Subcutaneous abdominal adipose tissue (tissue), 5 donors: ENCODE measurements at regions not wholly inside any gene's neighbourhood (a gene's known extent, or its start where the extent isn't known, plus 50 kb on each side); places are given as distances from the start of the nearest gene placed in this dataset.

Experiments
- H3K27ac ChIP-seq: one replicate; pipeline ENCODE4 v1.7.0; 2013; ENCODE audit warnings: low read depth, mild to moderate bottlenecking, inconsistent platforms, low read length, moderate library complexity
- H3K27me3 ChIP-seq, 5 donors: one replicate each; pipeline ENCODE4 v1.7.0; 2013; ENCODE audit warnings: low read length in 5 of 5, inconsistent platforms in 1 of 5; ENCODE audit not compliant: control insufficient read depth in 5 of 5, insufficient read depth in 4 of 5
- H3K36me3 ChIP-seq, 5 donors: one replicate each; pipeline ENCODE4 v1.7.0; 2013; ENCODE audit warnings: low read length in 5 of 5; ENCODE audit not compliant: control insufficient read depth in 5 of 5, insufficient read depth in 5 of 5
- H3K4me1 ChIP-seq, 5 donors: one replicate each; pipeline ENCODE4 v1.7.0; 2013; ENCODE audit warnings: low read length in 5 of 5, mild to moderate bottlenecking in 3 of 5, moderate library complexity in 1 of 5; ENCODE audit not compliant: control insufficient read depth in 5 of 5, insufficient read depth in 5 of 5
- H3K4me3 ChIP-seq, 5 donors: one replicate each; pipeline ENCODE4 v1.7.0; 2013; ENCODE audit warnings: low read length in 5 of 5, low read depth in 1 of 5
- H3K9ac ChIP-seq, 5 donors: one replicate each; pipeline ENCODE4 v1.7.0; 2013; ENCODE audit warnings: low read length in 5 of 5, mild to moderate bottlenecking in 4 of 5, moderate library complexity in 3 of 5
- H3K9me3 ChIP-seq, 5 donors: one replicate each; pipeline ENCODE4 v1.7.0; 2013; ENCODE audit warnings: low read length in 5 of 5; ENCODE audit not compliant: control insufficient read depth in 5 of 5
- donor health status: healthy.
- donor health status: healthy.
- donor health status: healthy.
- donor health status: healthy.
- donor health status: healthy.

- Histone ChIP-seq H3K27me3 (no peaks in the 10 kb centered on the region), H3K36me3 (no peaks in the 10 kb centered on the region), H3K4me1 (peaks cover 0 to 4% (median 0%) of the 10 kb centered on the region in 5 donors), H3K9ac (no peak overlapping the region), H3K4me3 (no peak overlapping the region), H3K9me3 (no peaks in the 10 kb centered on the region), H3K27ac (no peak overlapping the region)
Observed at GRCh38 chr4:122044501-122044900, 92.6 kb upstream of the TRPC3 start.

GRCh38 chr4:122041312-122041711, 89.5 kb upstream of the TRPC3 start:
- Histone ChIP-seq H3K27me3 (no peaks in the 10 kb centered on the region), H3K9ac (no peak overlapping the region), H3K36me3 (no peaks in the 10 kb centered on the region), H3K4me3 (no peak overlapping the region), H3K9me3 (no peaks in the 10 kb centered on the region), H3K4me1 (peaks cover 0 to 4% (median 0%) of the 10 kb centered on the region in 5 donors), H3K27ac (no peak overlapping the region)

- no peaks in the 10 kb centered on the region for H3K36me3 ChIP-seq
- no peak overlapping the region for H3K9ac ChIP-seq
- H3K27me3 ChIP-seq: no peaks in the 10 kb centered on the region
- no peak overlapping the region for H3K4me3 ChIP-seq
- H3K9me3 ChIP-seq: no peaks in the 10 kb centered on the region
- H3K27ac ChIP-seq: no peak overlapping the region
- H3K4me1 ChIP-seq: no peaks in the 10 kb centered on the region
Observed at GRCh38 chr4:122038896-122039295, 87.0 kb upstream of the TRPC3 start.

- no peak overlapping the region for H3K9ac ChIP-seq
- no peak overlapping the region for H3K27ac ChIP-seq
- no peaks in the 10 kb centered on the region for H3K4me1 ChIP-seq
- no peaks in the 10 kb centered on the region for H3K9me3 ChIP-seq
- no peaks in the 10 kb centered on the region for H3K36me3 ChIP-seq
- no peaks in the 10 kb centered on the region for H3K27me3 ChIP-seq
- no peak overlapping the region for H3K4me3 ChIP-seq
Observed at GRCh38 chr4:122034619-122035018, 82.8 kb upstream of the TRPC3 start.

- H3K27me3 ChIP-seq: no peaks in the 10 kb centered on the region
- H3K36me3 ChIP-seq: no peaks in the 10 kb centered on the region
- no peak overlapping the region for H3K4me3 ChIP-seq
- no peak overlapping the region for H3K9ac ChIP-seq
- H3K4me1 ChIP-seq: no peaks in the 10 kb centered on the region
- no peaks in the 10 kb centered on the region for H3K9me3 ChIP-seq
- H3K27ac ChIP-seq: no peak overlapping the region
Observed at GRCh38 chr4:122027203-122027602, 75.3 kb upstream of the TRPC3 start.

GRCh38 chr4:122017296-122017695, 65.4 kb upstream of the TRPC3 start:
- Histone ChIP-seq H3K9ac (no peak overlapping the region), H3K27ac (no peak overlapping the region), H3K4me3 (no peak overlapping the region), H3K36me3 (no peaks in the 10 kb centered on the region), H3K4me1 (peaks cover 0 to 7% (median 5%) of the 10 kb centered on the region in 5 donors), H3K27me3 (no peaks in the 10 kb centered on the region), H3K9me3 (peaks cover 0 to 4% (median 0%) of the 10 kb centered on the region in 5 donors)

GRCh38 chr4:122015203-122015602, 63.3 kb upstream of the TRPC3 start:
- Histone ChIP-seq H3K9ac (no peak overlapping the region), H3K27me3 (peaks cover 0 to 3% (median 0%) of the 10 kb centered on the region in 5 donors), H3K4me1 (peaks cover 0 to 20% (median 7%) of the 10 kb centered on the region in 5 donors), H3K4me3 (no peak overlapping the region), H3K27ac (no peak overlapping the region), H3K9me3 (peaks cover 0 to 4% (median 0%) of the 10 kb centered on the region in 5 donors), H3K36me3 (no peaks in the 10 kb centered on the region)

- Histone ChIP-seq H3K4me1 (peaks cover 0 to 26% (median 7%) of the 10 kb centered on the region in 5 donors), H3K9me3 (no peaks in the 10 kb centered on the region), H3K36me3 (no peaks in the 10 kb centered on the region), H3K27me3 (peaks cover 0 to 3% (median 0%) of the 10 kb centered on the region in 5 donors), H3K4me3 (no peak overlapping the region), H3K27ac (no peak overlapping the region), H3K9ac (no peak overlapping the region)
Observed at GRCh38 chr4:122012735-122013134, 60.9 kb upstream of the TRPC3 start.

GRCh38 chr4:122010610-122011009, 58.8 kb upstream of the TRPC3 start:
- H3K27me3 ChIP-seq: peaks cover 0 to 3% (median 0%) of the 10 kb centered on the region in 5 donors
- no peak overlapping the region for H3K4me3 ChIP-seq
- H3K9ac ChIP-seq: no peak overlapping the region
- H3K36me3 ChIP-seq: no peaks in the 10 kb centered on the region
- peaks cover 0 to 28% (median 7%) of the 10 kb centered on the region in 5 donors for H3K4me1 ChIP-seq
- H3K9me3 ChIP-seq: no peaks in the 10 kb centered on the region
- no peak overlapping the region for H3K27ac ChIP-seq

- H3K9ac ChIP-seq: no peak overlapping the region
- no peak overlapping the region for H3K27ac ChIP-seq
- no peaks in the 10 kb centered on the region for H3K36me3 ChIP-seq
- peaks cover 0 to 34% (median 10%) of the 10 kb centered on the region in 5 donors for H3K4me1 ChIP-seq
- H3K9me3 ChIP-seq: no peaks in the 10 kb centered on the region
- H3K4me3 ChIP-seq: no peak overlapping the region
- H3K27me3 ChIP-seq: peaks cover 0 to 3% (median 0%) of the 10 kb centered on the region in 5 donors
Observed at GRCh38 chr4:122009524-122009923, 57.7 kb upstream of the TRPC3 start.

- Histone ChIP-seq H3K36me3 (no peaks in the 10 kb centered on the region), H3K27ac (no peak overlapping the region), H3K9me3 (no peaks in the 10 kb centered on the region), H3K4me1 (peaks cover 0 to 26% (median 3%) of the 10 kb centered on the region in 5 donors), H3K4me3 (no peak overlapping the region), H3K27me3 (peaks cover 0 to 3% (median 2%) of the 10 kb centered on the region in 5 donors), H3K9ac (no peak overlapping the region)
Observed at GRCh38 chr4:122007016-122007415, 55.2 kb upstream of the TRPC3 start.
